Upper lobe of right lung (tissue), 1 donor: ENCODE measurements at regions not wholly inside any gene's neighbourhood (a gene's known extent, or its start where the extent isn't known, plus 50 kb on each side); places are given as distances from the start of the nearest gene placed in this dataset.

Experiments
- ATAC-seq: fragments of 200-7000 bp; cut with Tn5 transposase; one replicate; pipeline ENCODE4 v1.9.1; 2020; ENCODE audit warnings: mild to moderate bottlenecking, moderate library complexity
- DNase-seq: peaks from one replicate; pipeline ENCODE4 v3.0.0-alpha.2; 2020
- H3K27ac ChIP-seq: fragments of 200-600 bp; one replicate; pipeline ENCODE4 v1.8.0; 2022
- H3K27me3 ChIP-seq: fragments of 200-600 bp; one replicate; pipeline ENCODE4 v1.8.0; 2022; ENCODE audit warnings: mild to moderate bottlenecking
- H3K36me3 ChIP-seq: fragments of 200-600 bp; one replicate; pipeline ENCODE4 v1.8.0; 2022
- H3K4me1 ChIP-seq: fragments of 200-600 bp; one replicate; pipeline ENCODE4 v1.8.0; 2022
- H3K4me3 ChIP-seq: fragments of 200-600 bp; one replicate; pipeline ENCODE4 v1.8.0; 2022; ENCODE audit warnings: mild to moderate bottlenecking
- H3K9me3 ChIP-seq: fragments of 200-600 bp; one replicate; pipeline ENCODE4 v1.8.0; 2022
- intact Hi-C: fragments of 100-400 bp; cut with DNase I; formaldehyde crosslinking; loops from one replicate; pipeline ENCODE4 v1.11.0; 2022
- TF ChIP-seq, protein P1 (sequence below): fragments of 200-600 bp; IDR thresholded peaks from one replicate; pipeline ENCODE4 v1.8.0; 2022; ENCODE audit warnings: antibody characterized with exemption
- donor health status: DM: no; HTN: yes; CAD: no; lungs with severe emphysema.

GRCh38 chr11:28703371-28703770, 595.2 kb downstream of the METTL15 start:
- H3K27me3 ChIP-seq: no peaks in the 10 kb centered on the region
- H3K36me3 ChIP-seq: no peaks in the 10 kb centered on the region
- peak; percentile 36 for ATAC-seq
- intact Hi-C loops: no loop called here
- H3K27ac ChIP-seq: no peak overlapping the region
- no peak for DNase-seq
- no peaks in the 10 kb centered on the region for H3K9me3 ChIP-seq
- TF ChIP-seq, protein P1, sequence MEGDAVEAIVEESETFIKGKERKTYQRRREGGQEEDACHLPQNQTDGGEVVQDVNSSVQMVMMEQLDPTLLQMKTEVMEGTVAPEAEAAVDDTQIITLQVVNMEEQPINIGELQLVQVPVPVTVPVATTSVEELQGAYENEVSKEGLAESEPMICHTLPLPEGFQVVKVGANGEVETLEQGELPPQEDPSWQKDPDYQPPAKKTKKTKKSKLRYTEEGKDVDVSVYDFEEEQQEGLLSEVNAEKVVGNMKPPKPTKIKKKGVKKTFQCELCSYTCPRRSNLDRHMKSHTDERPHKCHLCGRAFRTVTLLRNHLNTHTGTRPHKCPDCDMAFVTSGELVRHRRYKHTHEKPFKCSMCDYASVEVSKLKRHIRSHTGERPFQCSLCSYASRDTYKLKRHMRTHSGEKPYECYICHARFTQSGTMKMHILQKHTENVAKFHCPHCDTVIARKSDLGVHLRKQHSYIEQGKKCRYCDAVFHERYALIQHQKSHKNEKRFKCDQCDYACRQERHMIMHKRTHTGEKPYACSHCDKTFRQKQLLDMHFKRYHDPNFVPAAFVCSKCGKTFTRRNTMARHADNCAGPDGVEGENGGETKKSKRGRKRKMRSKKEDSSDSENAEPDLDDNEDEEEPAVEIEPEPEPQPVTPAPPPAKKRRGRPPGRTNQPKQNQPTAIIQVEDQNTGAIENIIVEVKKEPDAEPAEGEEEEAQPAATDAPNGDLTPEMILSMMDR: no peak
- H3K4me3 ChIP-seq: no peak overlapping the region
- no peaks in the 10 kb centered on the region for H3K4me1 ChIP-seq

DNA sequence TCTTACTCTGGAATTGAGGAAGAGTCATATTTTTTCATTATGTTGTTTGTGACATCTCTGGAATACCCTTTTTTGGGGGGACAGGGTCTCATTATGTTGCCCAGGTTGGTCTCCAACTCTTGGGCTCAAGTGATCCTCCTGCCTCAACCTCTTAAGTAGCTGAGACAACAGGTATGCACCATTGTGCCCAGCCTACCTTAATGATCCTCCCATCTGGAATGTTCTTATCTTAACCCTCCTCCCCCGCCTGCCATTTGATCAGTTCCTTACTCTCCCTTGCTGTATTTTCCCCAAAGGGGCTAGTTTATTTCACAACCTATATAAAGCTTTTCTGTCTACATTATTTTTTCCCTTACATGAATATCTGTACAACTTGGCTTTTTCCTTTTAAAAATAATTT, 594.7 kb downstream of the METTL15 start:
- no peaks in the 10 kb centered on the region for H3K36me3 ChIP-seq
- TF ChIP-seq, protein P1: no peak
- no peaks in the 10 kb centered on the region for H3K27me3 ChIP-seq
- H3K27ac ChIP-seq: no peak overlapping the region
- DNase-seq (no peak), ATAC-seq (no peak)
- no peak overlapping the region for H3K4me3 ChIP-seq
- H3K4me1 ChIP-seq: no peaks in the 10 kb centered on the region
- intact Hi-C loops: no loop called here
- no peaks in the 10 kb centered on the region for H3K9me3 ChIP-seq

DNA sequence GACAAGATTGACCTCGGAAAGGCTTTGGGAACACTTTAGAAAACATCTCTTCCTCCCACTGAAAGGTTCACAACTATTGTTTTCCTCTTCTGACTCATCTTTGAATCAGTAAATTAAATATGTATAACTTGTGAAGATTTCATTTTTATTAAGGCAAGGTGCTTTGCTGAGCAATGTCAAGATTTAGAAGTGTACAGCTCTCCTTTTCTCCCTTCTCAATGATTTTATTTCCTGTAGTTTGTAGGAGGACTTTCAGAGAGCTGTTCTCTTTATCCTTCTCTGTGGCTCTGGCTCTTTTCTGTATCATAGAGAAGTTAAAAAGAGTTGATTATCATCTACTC, 594.2 kb downstream of the METTL15 start:
- intact Hi-C loops: no loop called here
- DNase-seq (no peak), ATAC-seq (no peak)
- Histone ChIP-seq H3K27me3 (no peaks in the 10 kb centered on the region), H3K9me3 (no peaks in the 10 kb centered on the region), H3K4me3 (no peak overlapping the region), H3K27ac (no peak overlapping the region), H3K4me1 (no peaks in the 10 kb centered on the region), H3K36me3 (no peaks in the 10 kb centered on the region)
- TF ChIP-seq, protein P1: no peak

DNA sequence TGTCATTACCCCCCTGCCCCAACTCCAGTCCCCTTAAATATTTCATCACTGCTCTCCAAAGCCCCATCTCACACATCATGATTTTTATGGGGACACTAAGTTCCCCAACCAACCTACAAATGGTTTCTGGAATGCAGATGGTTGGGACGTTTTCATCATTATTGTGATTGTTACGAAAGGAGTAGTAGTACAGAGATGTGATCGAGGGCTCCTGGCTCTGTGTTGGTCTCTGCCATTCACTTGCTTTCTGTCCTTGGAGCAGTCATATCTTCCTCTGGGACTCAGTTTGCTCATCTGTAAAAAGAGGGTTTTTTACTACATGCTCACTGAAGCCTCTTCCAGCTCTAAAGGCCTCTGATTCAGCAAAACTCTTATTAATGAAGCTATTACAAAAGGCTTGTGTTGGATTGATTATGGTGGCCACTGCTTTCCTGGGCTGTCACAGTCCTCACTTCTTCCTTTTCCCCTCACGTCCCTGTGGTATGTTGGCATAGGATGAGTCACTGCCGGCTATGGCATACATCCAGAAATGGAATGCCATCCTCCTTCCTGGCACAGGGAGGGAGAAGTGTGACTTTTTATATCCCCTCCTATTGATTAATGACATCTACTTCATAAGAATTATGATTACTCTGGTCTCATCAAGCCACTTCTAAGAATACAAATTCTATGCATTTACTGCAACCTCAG, 593.7 kb downstream of the METTL15 start:
- Histone ChIP-seq H3K36me3 (no peaks in the 10 kb centered on the region), H3K27me3 (no peaks in the 10 kb centered on the region), H3K4me1 (no peaks in the 10 kb centered on the region), H3K9me3 (no peaks in the 10 kb centered on the region), H3K4me3 (no peak overlapping the region), H3K27ac (no peak overlapping the region)
- TF ChIP-seq, protein P1: no peak
- DNase-seq (no peak), ATAC-seq (no peak)
- intact Hi-C loops: no loop called here

GRCh38 chr11:28699701-28700100, 591.5 kb downstream of the METTL15 start:
- intact Hi-C loops: no loop called here
- ATAC-seq: no peak
- Histone ChIP-seq H3K9me3 (no peaks in the 10 kb centered on the region), H3K4me3 (no peak overlapping the region), H3K27me3 (no peaks in the 10 kb centered on the region), H3K4me1 (no peaks in the 10 kb centered on the region), H3K27ac (no peak overlapping the region), H3K36me3 (no peaks in the 10 kb centered on the region)
- no peak for DNase-seq
- TF ChIP-seq, protein P1: no peak
